CD14-positive monocyte (primary cell): ENCODE measurements at regions not wholly inside any gene's neighbourhood (a gene's known extent, or its start where the extent isn't known, plus 50 kb on each side); places are given as distances from the start of the nearest gene placed in this dataset.

Source experiments
- DNase-seq, 3 donors: peaks; one replicate each; pipeline ENCODE4 v3.0.0-alpha.2; 2011 to 2022
- H2AFZ ChIP-seq: 2 replicates; pipeline ENCODE4 v1.6.0; 2012; ENCODE audit warnings: mild to moderate bottlenecking, low read depth, low read length, inconsistent platforms; ENCODE audit not compliant: insufficient read depth, poor library complexity, severe bottlenecking
- H3K27ac ChIP-seq, 2 donors: 1 replicate in 1 of 2; 2 replicates in 1 of 2; pipeline ENCODE4 v1.5.1; 2012 to 2013; ENCODE audit warnings: low read length in 2 of 2, control low read depth in 1 of 2, inconsistent platforms in 1 of 2, low read depth in 1 of 2, mild to moderate bottlenecking in 1 of 2
- H3K27me3 ChIP-seq, 2 donors: one replicate each; pipeline versions ENCODE4 v1.6.0 to v1.6.1; 2011 to 2013; ENCODE audit warnings: low read length in 2 of 2; ENCODE audit not compliant: control insufficient read depth in 2 of 2, insufficient read depth in 2 of 2
- H3K36me3 ChIP-seq, 2 donors: replicated peaks in 1 of 2; 1 replicate in 1 of 2; 2 replicates in 1 of 2; pipeline versions ENCODE4 v1.5.1 to v1.6.1; 2012 to 2013; ENCODE audit warnings: low read length in 2 of 2, control low read depth in 1 of 2, inconsistent platforms in 1 of 2, mild to moderate bottlenecking in 1 of 2; ENCODE audit not compliant: insufficient read depth in 2 of 2, control insufficient read depth in 1 of 2
- H3K4me1 ChIP-seq, 2 donors: 1 replicate in 1 of 2; 2 replicates in 1 of 2; pipeline versions ENCODE4 v1.5.1 to v1.6.1; 2012 to 2013; ENCODE audit warnings: low read length in 2 of 2, control low read depth in 1 of 2, inconsistent platforms in 1 of 2, mild to moderate bottlenecking in 1 of 2, moderate library complexity in 1 of 2; ENCODE audit not compliant: insufficient read depth in 2 of 2, control insufficient read depth in 1 of 2
- H3K4me2 ChIP-seq: replicated peaks from 2 replicates; pipeline ENCODE3; 2012; ENCODE audit warnings: low read length, moderate library complexity, mild to moderate bottlenecking; ENCODE audit not compliant: poor library complexity, severe bottlenecking; ENCODE audit errors: extremely low read depth
- H3K4me3 ChIP-seq, 3 experiments: fragments of 200-600 bp in 1 of 3; sonication (generic) in 1 of 3; replicated peaks in 1 of 3; 1 replicate in 2 of 3; 2 replicates in 1 of 3; pipeline ENCODE4 v1.5.1; 2011 to 2013; ENCODE audit warnings: low read length in 3 of 3, mild to moderate bottlenecking in 3 of 3, control low read depth in 2 of 3, low read depth in 2 of 3, inconsistent platforms in 1 of 3, moderate library complexity in 1 of 3
- H3K79me2 ChIP-seq: 2 replicates; pipeline ENCODE4 v1.6.0; 2012; ENCODE audit warnings: mild to moderate bottlenecking, control low read depth, inconsistent platforms, low read length, moderate library complexity; ENCODE audit not compliant: insufficient read depth
- H3K9ac ChIP-seq: 2 replicates; pipeline ENCODE4 v1.6.0; 2017; ENCODE audit warnings: low read length, mild to moderate bottlenecking; ENCODE audit not compliant: insufficient read depth, poor library complexity, severe bottlenecking
- H3K9me3 ChIP-seq, 2 donors: replicated peaks in 1 of 2; 1 replicate in 1 of 2; 2 replicates in 1 of 2; pipeline versions ENCODE4 v1.5.1 to v1.6.1; 2012 to 2013; ENCODE audit warnings: low read length in 2 of 2, control low read depth in 1 of 2; ENCODE audit not compliant: control insufficient read depth in 1 of 2, insufficient read depth in 1 of 2
- H4K20me1 ChIP-seq: 2 replicates; pipeline ENCODE4 v1.6.0; 2012; ENCODE audit warnings: mild to moderate bottlenecking, low read length, control low read depth, moderate library complexity; ENCODE audit not compliant: insufficient read depth
- H3K27ac Mint-ChIP-seq, 7 donors: one replicate each; pipeline ENCODE4 v1.8.0; 2020; ENCODE audit warnings: mild to moderate bottlenecking in 7 of 7, mixed read lengths in 7 of 7, moderate library complexity in 6 of 7, inconsistent platforms in 2 of 7
- H3K27me3 Mint-ChIP-seq, 3 donors: one replicate each; pipeline ENCODE4 v1.8.0; 2021 to 2022; ENCODE audit warnings: low read depth in 3 of 3, mild to moderate bottlenecking in 3 of 3, mixed read lengths in 3 of 3, moderate library complexity in 3 of 3, inconsistent platforms in 1 of 3
- H3K36me3 Mint-ChIP-seq, 2 donors: one replicate each; pipeline ENCODE4 v1.8.0; 2020; ENCODE audit warnings: mixed read lengths in 2 of 2, inconsistent platforms in 1 of 2, mild to moderate bottlenecking in 1 of 2
- H3K4me1 Mint-ChIP-seq: one replicate; pipeline ENCODE4 v1.8.0; 2020; ENCODE audit warnings: mild to moderate bottlenecking, mixed read lengths
- H3K4me3 Mint-ChIP-seq, 2 donors: one replicate each; pipeline ENCODE4 v1.8.0; 2020; ENCODE audit warnings: mild to moderate bottlenecking in 2 of 2, mixed read lengths in 2 of 2, moderate library complexity in 1 of 2
- H3K9me3 Mint-ChIP-seq, 7 donors: one replicate each; pipeline ENCODE4 v1.8.0; 2020 to 2022; ENCODE audit warnings: mixed read lengths in 7 of 7, mild to moderate bottlenecking in 6 of 7, moderate library complexity in 6 of 7, inconsistent platforms in 2 of 7
- CTCF ChIP-seq: fragments of 200-600 bp; IDR thresholded peaks from one replicate; pipeline ENCODE4 v1.8.0; 2022; ENCODE audit warnings: antibody characterized with exemption, mild to moderate bottlenecking
- WGBS: methylation state at CpG from one replicate; pipeline ENCODE4 v1.1.5; 2013; ENCODE audit warnings: missing lambda C conversion rate; ENCODE audit not compliant: insufficient coverage; 5-methylcytosine and 5-hydroxymethylcytosine counted together
- intact Hi-C, 2 donors: fragments of 100-400 bp; cut with micrococcal nuclease; formaldehyde crosslinking; loops; one replicate each; pipeline versions ENCODE4 v1.15.0 to v1.15.1; 2023

DNA sequence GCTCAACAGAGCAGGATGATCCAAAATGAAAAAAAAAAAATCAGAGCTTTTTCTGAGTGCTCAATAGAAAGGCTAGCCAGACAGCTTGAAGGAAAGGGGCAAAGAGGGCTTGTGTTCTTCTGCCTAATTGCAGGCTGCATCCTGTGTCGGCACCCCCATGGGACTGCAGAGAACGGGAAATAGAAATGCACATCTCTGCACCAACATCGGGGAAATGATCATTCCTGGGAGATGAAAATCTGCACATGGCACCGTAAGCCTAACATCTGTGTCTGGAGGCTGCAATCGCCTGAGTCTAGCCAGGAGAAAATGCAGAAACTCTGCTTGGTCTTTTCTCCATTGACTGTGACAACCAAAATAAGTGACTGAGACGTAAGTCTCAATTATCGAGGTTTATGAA lies 243.9 kb downstream of the ICE1 start:
- Mint-ChIP-seq H3K4me1 (no peaks in the 10 kb centered on the region), H3K9me3 (peaks cover 0 to 5% (median 1%) of the 10 kb centered on the region in 7 donors), H3K36me3 (no peaks in the 10 kb centered on the region), H3K27ac (no peak overlapping the region), H3K27me3 (peaks cover 0 to 2% (median 2%) of the 10 kb centered on the region in 3 donors), H3K4me3 (no peak overlapping the region)
- Histone ChIP-seq H2AFZ (no peak overlapping the region), H3K27ac (no peak overlapping the region), H3K79me2 (no peaks in the 10 kb centered on the region), H3K36me3 (no peaks in the 10 kb centered on the region), H3K4me2 (no peak overlapping the region), H3K9ac (no peak overlapping the region), H3K27me3 (no peaks in the 10 kb centered on the region), H3K4me1 (no peaks in the 10 kb centered on the region), H3K4me3 (no peak overlapping the region), H4K20me1 (no peaks in the 10 kb centered on the region), H3K9me3 (no peaks in the 10 kb centered on the region)
- intact Hi-C loops: no loop called here
- no peak for TF ChIP-seq CTCF
- DNase-seq: no peak
- 65% methylated on average over 7 of the region's 7 CpGs for WGBS

GRCh38 chr5:5666076-5666365 lies 243.5 kb downstream of the ICE1 start:
- Histone ChIP-seq H3K27me3 (no peaks in the 10 kb centered on the region), H3K36me3 (no peaks in the 10 kb centered on the region), H3K9me3 (no peaks in the 10 kb centered on the region), H3K79me2 (no peaks in the 10 kb centered on the region), H3K4me2 (no peak overlapping the region), H3K27ac (no peak overlapping the region), H4K20me1 (no peaks in the 10 kb centered on the region), H3K4me3 (no peak overlapping the region), H2AFZ (no peak overlapping the region), H3K9ac (no peak overlapping the region), H3K4me1 (no peaks in the 10 kb centered on the region)
- Mint-ChIP-seq H3K27ac (no peak overlapping the region), H3K4me3 (no peak overlapping the region), H3K4me1 (no peaks in the 10 kb centered on the region), H3K36me3 (no peaks in the 10 kb centered on the region), H3K27me3 (peaks cover 0 to 2% (median 1%) of the 10 kb centered on the region in 3 donors), H3K9me3 (peaks cover 0 to 5% (median 1%) of the 10 kb centered on the region in 7 donors)
- 100% methylated on average over 1 of the region's 2 CpGs for WGBS
- no peak for DNase-seq
- no peak for TF ChIP-seq CTCF
- intact Hi-C loops: no loop called here
